CD4-positive, CD25-positive, alpha-beta regulatory T cell (primary cell): ENCODE measurements at regions not wholly inside any gene's neighbourhood (a gene's known extent, or its start where the extent isn't known, plus 50 kb on each side); places are given as distances from the start of the nearest gene placed in this dataset.
"Not testable (repeated sequence)": the region's sequence is repeated elsewhere in the genome, so short reads cannot be mapped to it uniquely, and the experiment has no call there.

Experiments used
- ATAC-seq, 2 donors: fragments of 150-1000 bp; cut with Tn5 transposase; one replicate each; pipeline ENCODE4 v1.10.0; 2021; ENCODE audit warnings: low read depth in 2 of 2, moderate number of reproducible peaks in 2 of 2, moderate library complexity in 1 of 2
- DNase-seq, 3 donors: peaks; one replicate each; pipeline versions ENCODE4 v3.0.0 to v3.0.0-alpha.2; 2012 to 2022; ENCODE audit warnings: mixed read lengths in 1 of 3
- H3K27ac ChIP-seq: one replicate; pipeline ENCODE4 v1.7.0; 2013; ENCODE audit warnings: mild to moderate bottlenecking, low read length; ENCODE audit not compliant: insufficient read depth, poor library complexity, severe bottlenecking
- H3K27me3 ChIP-seq: one replicate; pipeline ENCODE4 v1.7.0; 2013; ENCODE audit warnings: low read length; ENCODE audit not compliant: control insufficient read depth, insufficient read depth
- H3K36me3 ChIP-seq: one replicate; pipeline ENCODE4 v1.7.0; 2013; ENCODE audit warnings: mild to moderate bottlenecking, low read length, moderate library complexity; ENCODE audit not compliant: control insufficient read depth, insufficient read depth
- H3K4me1 ChIP-seq: 2 replicates; pipeline ENCODE4 v1.7.0; 2013; ENCODE audit warnings: mild to moderate bottlenecking, low read length; ENCODE audit not compliant: insufficient read depth, control insufficient read depth, poor library complexity, severe bottlenecking
- H3K4me3 ChIP-seq: one replicate; pipeline ENCODE4 v1.7.0; 2013; ENCODE audit warnings: low read depth, mild to moderate bottlenecking, low read length, moderate library complexity
- H3K9me3 ChIP-seq, 2 experiments: 1 replicate in 1 of 2; 2 replicates in 1 of 2; pipeline ENCODE4 v1.7.0; 2013; ENCODE audit warnings: low read length in 2 of 2, mild to moderate bottlenecking in 1 of 2, moderate library complexity in 1 of 2; ENCODE audit not compliant: control insufficient read depth in 2 of 2
- H3K27ac Mint-ChIP-seq, 3 donors: one replicate each; pipeline ENCODE4 v1.8.0; 2020 to 2022; ENCODE audit warnings: mild to moderate bottlenecking in 3 of 3, mixed read lengths in 3 of 3, moderate library complexity in 2 of 3
- H3K27me3 Mint-ChIP-seq: one replicate; pipeline ENCODE4 v1.8.0; 2022; ENCODE audit warnings: mild to moderate bottlenecking, mixed read lengths
- H3K36me3 Mint-ChIP-seq: one replicate; pipeline ENCODE4 v1.8.0; 2020; ENCODE audit warnings: mixed read lengths
- H3K4me1 Mint-ChIP-seq, 4 donors: one replicate each; pipeline ENCODE4 v1.8.0; 2020 to 2022; ENCODE audit warnings: mixed read lengths in 4 of 4, mild to moderate bottlenecking in 1 of 4
- H3K4me3 Mint-ChIP-seq, 4 donors: one replicate each; pipeline ENCODE4 v1.8.0; 2020 to 2022; ENCODE audit warnings: mild to moderate bottlenecking in 4 of 4, mixed read lengths in 4 of 4, moderate library complexity in 3 of 4
- H3K9me3 Mint-ChIP-seq, 7 donors: one replicate each; pipeline ENCODE4 v1.8.0; 2020 to 2022; ENCODE audit warnings: mixed read lengths in 7 of 7, mild to moderate bottlenecking in 3 of 7, moderate library complexity in 2 of 7

- Histone ChIP-seq H3K27ac (no peak overlapping the region), H3K4me3 (no peak overlapping the region), H3K36me3 (no peaks in the 10 kb centered on the region), H3K9me3 (peaks cover 0 to 4% of the 10 kb centered on the region in 2 experiments), H3K27me3 (no peaks in the 10 kb centered on the region), H3K4me1 (no peaks in the 10 kb centered on the region)
- peaks cover 0 to 15% (median 7%) of the 10 kb centered on the region in 7 donors for H3K9me3 Mint-ChIP-seq
- H3K4me1 Mint-ChIP-seq = peaks cover 0 to 5% (median under 1%) of the 10 kb centered on the region in 4 donors
- no peak overlapping the region for H3K4me3 Mint-ChIP-seq
- DNase-seq (no peak), ATAC-seq (no peak)
- no peaks in the 10 kb centered on the region for H3K27me3 Mint-ChIP-seq
- H3K27ac Mint-ChIP-seq = no peak overlapping the region
- H3K36me3 Mint-ChIP-seq = peaks cover 18% of the 10 kb centered on the region
Measured at GRCh38 chrX:1700757-1701156, 85.9 kb downstream of the ASMT start.

- peaks cover 14% of the 10 kb centered on the region for H3K36me3 Mint-ChIP-seq
- not testable (repeated sequence) for H3K9me3 ChIP-seq, DNase-seq, H3K4me1 ChIP-seq, H3K27me3 Mint-ChIP-seq, H3K27ac ChIP-seq, H3K27ac Mint-ChIP-seq, H3K4me3 Mint-ChIP-seq, H3K27me3 ChIP-seq, H3K4me3 ChIP-seq, H3K36me3 ChIP-seq, H3K4me1 Mint-ChIP-seq, ATAC-seq
- peaks cover 0 to 12% (median 5%) of the 10 kb centered on the region in 7 donors for H3K9me3 Mint-ChIP-seq
Measured at GRCh38 chrX:1701396-1701901, 86.6 kb downstream of the ASMT start.

- H3K4me3 Mint-ChIP-seq, H3K27ac ChIP-seq, H3K4me3 ChIP-seq, ATAC-seq, H3K4me1 Mint-ChIP-seq, H3K9me3 Mint-ChIP-seq, H3K36me3 ChIP-seq, H3K27ac Mint-ChIP-seq, H3K9me3 ChIP-seq, H3K27me3 ChIP-seq, DNase-seq, H3K4me1 ChIP-seq, H3K27me3 Mint-ChIP-seq: not testable (repeated sequence)
- peaks cover 12% of the 10 kb centered on the region for H3K36me3 Mint-ChIP-seq
Measured at GRCh38 chrX:1702142-1702541, 87.3 kb downstream of the ASMT start.

GRCh38 chrX:1702557-1702956, 87.7 kb downstream of the ASMT start:
- not testable (repeated sequence) for H3K4me1 ChIP-seq, DNase-seq, H3K27ac Mint-ChIP-seq, H3K27me3 ChIP-seq, H3K9me3 ChIP-seq, H3K4me3 ChIP-seq, H3K9me3 Mint-ChIP-seq, H3K36me3 ChIP-seq, H3K27ac ChIP-seq, ATAC-seq, H3K4me1 Mint-ChIP-seq, H3K4me3 Mint-ChIP-seq, H3K27me3 Mint-ChIP-seq
- H3K36me3 Mint-ChIP-seq = peaks cover 12% of the 10 kb centered on the region

GRCh38 chrX:1709277-1709676, 94.4 kb downstream of the ASMT start:
- not testable (repeated sequence) for H3K27ac ChIP-seq, H3K27me3 ChIP-seq, H3K9me3 ChIP-seq, H3K4me1 ChIP-seq, H3K27me3 Mint-ChIP-seq, H3K27ac Mint-ChIP-seq, H3K4me3 Mint-ChIP-seq, ATAC-seq, H3K4me3 ChIP-seq, H3K9me3 Mint-ChIP-seq, H3K36me3 ChIP-seq, DNase-seq, H3K4me1 Mint-ChIP-seq
- H3K36me3 Mint-ChIP-seq = peaks cover 14% of the 10 kb centered on the region

- no peaks in the 10 kb centered on the region for H3K27me3 ChIP-seq
- ATAC-seq (no peak), DNase-seq (no peak)
- H3K4me1 ChIP-seq = no peaks in the 10 kb centered on the region
- no peaks in the 10 kb centered on the region for H3K9me3 ChIP-seq
- Mint-ChIP-seq H3K4me1 (peaks cover 0 to 8% (median 2%) of the 10 kb centered on the region in 4 donors), H3K27me3 (no peaks in the 10 kb centered on the region), H3K4me3 (no peak overlapping the region), H3K36me3 (peaks cover 27% of the 10 kb centered on the region), H3K9me3 (peaks cover 0 to 6% (median 0%) of the 10 kb centered on the region in 7 donors), H3K27ac (no peak overlapping the region)
- H3K36me3 ChIP-seq = peaks cover 5% of the 10 kb centered on the region
- H3K4me3 ChIP-seq = no peak overlapping the region
- H3K27ac ChIP-seq = no peak overlapping the region
Measured at GRCh38 chrX:1713296-1713695, 98.4 kb downstream of the ASMT start.

GRCh38 chrX:1717373-1717772, 102.5 kb downstream of the ASMT start:
- H3K36me3 ChIP-seq = peaks cover 5% of the 10 kb centered on the region
- Mint-ChIP-seq H3K27ac (no peak overlapping the region), H3K4me1 (peaks cover 0 to 8% (median 4%) of the 10 kb centered on the region in 4 donors), H3K27me3 (no peaks in the 10 kb centered on the region), H3K9me3 (peaks cover 0 to 5% (median 0%) of the 10 kb centered on the region in 7 donors), H3K36me3 (peaks cover 43% of the 10 kb centered on the region), H3K4me3 (no peak overlapping the region)
- H3K27ac ChIP-seq = no peak overlapping the region
- H3K27me3 ChIP-seq = no peaks in the 10 kb centered on the region
- H3K4me1 ChIP-seq = no peaks in the 10 kb centered on the region
- ATAC-seq (no peak), DNase-seq (no peak)
- H3K4me3 ChIP-seq = no peak overlapping the region
- H3K9me3 ChIP-seq = no peaks in the 10 kb centered on the region

- Histone ChIP-seq H3K9me3 (no peaks in the 10 kb centered on the region), H3K4me3 (no peak overlapping the region), H3K36me3 (no peaks in the 10 kb centered on the region), H3K27ac (no peak overlapping the region), H3K4me1 (no peaks in the 10 kb centered on the region), H3K27me3 (no peaks in the 10 kb centered on the region)
- no peak overlapping the region for H3K4me3 Mint-ChIP-seq
- H3K27me3 Mint-ChIP-seq = no peaks in the 10 kb centered on the region
- peaks cover 0 to 4% (median 0%) of the 10 kb centered on the region in 7 donors for H3K9me3 Mint-ChIP-seq
- H3K4me1 Mint-ChIP-seq = peaks cover 0 to 8% (median 4%) of the 10 kb centered on the region in 4 donors
- DNase-seq = no peak
- H3K36me3 Mint-ChIP-seq = peaks cover 29% of the 10 kb centered on the region
- no peak for ATAC-seq
- no peak overlapping the region for H3K27ac Mint-ChIP-seq
Measured at GRCh38 chrX:1719270-1719669, 104.4 kb downstream of the ASMT start.
